Immature natural killer cell (primary cell): ENCODE measurements at regions not wholly inside any gene's neighbourhood (a gene's known extent, or its start where the extent isn't known, plus 50 kb on each side); places are given as distances from the start of the nearest gene placed in this dataset.
"Not testable (repeated sequence)": the region's sequence is repeated elsewhere in the genome, so short reads cannot be mapped to it uniquely, and the experiment has no call there.

Source experiments
- DNase-seq, 3 donors: peaks; one replicate each; pipeline ENCODE4 v3.0.0; 2022; ENCODE audit warnings: mixed read lengths in 1 of 3
- H3K27ac Mint-ChIP-seq, 6 donors: one replicate each; pipeline ENCODE4 v1.8.0; 2020; ENCODE audit warnings: mixed read lengths in 6 of 6, mild to moderate bottlenecking in 5 of 6, inconsistent platforms in 4 of 6, moderate library complexity in 3 of 6
- H3K27me3 Mint-ChIP-seq, 3 donors: one replicate each; pipeline ENCODE4 v1.8.0; 2020 to 2021; ENCODE audit warnings: low read depth in 3 of 3, mild to moderate bottlenecking in 3 of 3, mixed read lengths in 3 of 3, moderate library complexity in 3 of 3, inconsistent platforms in 1 of 3
- H3K36me3 Mint-ChIP-seq, 3 donors: one replicate each; pipeline ENCODE4 v1.8.0; 2020; ENCODE audit warnings: mixed read lengths in 3 of 3, inconsistent platforms in 2 of 3, mild to moderate bottlenecking in 2 of 3
- H3K4me1 Mint-ChIP-seq, 2 donors: one replicate each; pipeline ENCODE4 v1.8.0; 2020; ENCODE audit warnings: inconsistent platforms in 2 of 2, mild to moderate bottlenecking in 2 of 2, mixed read lengths in 2 of 2, moderate library complexity in 1 of 2
- H3K4me3 Mint-ChIP-seq, 5 donors: one replicate each; pipeline ENCODE4 v1.8.0; 2020; ENCODE audit warnings: mild to moderate bottlenecking in 5 of 5, mixed read lengths in 5 of 5, inconsistent platforms in 3 of 5, moderate library complexity in 3 of 5
- H3K9me3 Mint-ChIP-seq, 6 donors: one replicate each; pipeline ENCODE4 v1.8.0; 2020; ENCODE audit warnings: mild to moderate bottlenecking in 6 of 6, mixed read lengths in 6 of 6, inconsistent platforms in 4 of 6, moderate library complexity in 3 of 6

DNA sequence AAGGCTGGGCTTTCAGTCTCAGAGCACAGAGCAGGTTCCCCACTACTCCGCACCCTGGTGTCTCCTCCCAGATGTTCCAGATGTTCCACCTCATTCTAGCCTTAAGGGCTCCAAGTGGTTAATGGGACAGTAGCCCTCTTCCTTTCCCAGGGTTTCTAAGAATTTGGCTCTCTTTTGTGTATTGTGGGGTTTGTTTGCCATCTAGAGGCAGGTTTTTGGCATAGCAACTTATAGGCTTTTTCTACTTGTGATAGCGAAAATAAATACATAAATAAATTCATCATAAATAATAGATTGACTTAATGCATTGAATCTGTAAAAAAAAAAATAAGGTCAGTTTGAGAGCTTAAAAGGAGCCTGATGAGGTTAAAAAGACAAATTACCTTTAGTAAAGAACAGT lies 86.1 kb upstream of the XKR3 start:
- not testable (repeated sequence) for H3K9me3 Mint-ChIP-seq, H3K36me3 Mint-ChIP-seq, H3K4me1 Mint-ChIP-seq, H3K4me3 Mint-ChIP-seq, H3K27ac Mint-ChIP-seq, DNase-seq
- peaks cover 0 to 13% (median 4%) of the 10 kb centered on the region in 3 donors for H3K27me3 Mint-ChIP-seq

DNA sequence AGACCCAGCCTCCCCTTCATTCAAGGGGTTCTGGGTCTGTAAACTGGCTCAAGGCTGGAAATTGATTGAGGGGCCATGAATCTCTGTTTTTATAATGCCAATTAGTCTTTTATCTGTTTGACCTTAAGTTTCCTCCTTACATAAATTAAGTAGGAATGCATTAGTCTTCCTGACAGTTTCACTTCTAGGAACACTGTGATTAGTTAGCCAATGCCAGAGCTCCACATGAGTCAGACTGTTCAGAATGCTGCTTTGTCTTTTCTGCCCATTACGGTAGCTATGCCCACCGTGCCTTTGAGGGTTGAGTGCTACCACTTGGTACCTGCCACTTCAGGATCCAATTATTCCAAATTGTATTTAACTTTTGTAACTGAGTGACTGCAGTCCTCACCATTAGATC lies 76.8 kb upstream of the XKR3 start:
- H3K4me3 Mint-ChIP-seq, H3K9me3 Mint-ChIP-seq, H3K27ac Mint-ChIP-seq, H3K4me1 Mint-ChIP-seq, H3K27me3 Mint-ChIP-seq, H3K36me3 Mint-ChIP-seq, DNase-seq: not testable (repeated sequence)

DNA sequence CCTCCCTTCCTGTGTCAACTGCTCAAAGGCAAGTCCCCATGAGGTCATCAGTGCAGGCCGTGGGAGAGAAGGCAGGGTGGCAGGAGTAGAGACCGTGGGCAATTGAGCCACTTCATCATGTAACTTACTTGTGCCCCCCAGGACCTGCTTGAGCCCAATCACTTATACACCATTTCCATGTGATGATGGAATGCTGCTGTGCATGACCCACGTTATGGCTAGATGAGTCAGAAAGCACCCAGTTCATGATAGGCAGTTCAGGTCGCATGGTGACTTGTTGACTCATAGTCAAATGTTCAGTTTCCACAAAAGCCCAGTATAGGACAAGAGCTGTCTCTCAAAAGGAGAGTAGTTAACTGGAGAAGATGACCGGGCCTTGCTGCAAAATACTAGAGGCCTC lies 76.4 kb upstream of the XKR3 start:
- not testable (repeated sequence) for H3K27me3 Mint-ChIP-seq, H3K27ac Mint-ChIP-seq, H3K4me1 Mint-ChIP-seq, DNase-seq, H3K4me3 Mint-ChIP-seq, H3K9me3 Mint-ChIP-seq, H3K36me3 Mint-ChIP-seq

DNA sequence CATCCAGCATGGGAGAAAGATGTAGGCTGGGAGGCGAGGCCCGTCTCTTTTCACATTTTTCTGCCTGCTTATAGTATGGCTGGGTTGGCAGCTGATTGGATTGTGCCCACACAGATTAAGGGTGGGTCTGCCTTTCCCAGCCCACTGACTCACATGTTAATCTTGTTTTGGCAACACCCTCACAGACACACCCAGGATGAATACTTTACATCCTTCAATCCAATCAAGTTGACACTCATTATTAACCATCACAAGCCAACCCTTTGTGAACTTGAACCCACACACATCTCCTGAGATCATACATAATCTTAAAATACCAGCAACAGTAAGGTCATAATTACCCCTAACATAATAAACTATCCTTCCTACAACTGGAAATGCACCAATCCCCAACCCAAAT lies 74.1 kb upstream of the XKR3 start:
- H3K27me3 Mint-ChIP-seq, H3K4me3 Mint-ChIP-seq, H3K9me3 Mint-ChIP-seq, H3K36me3 Mint-ChIP-seq, H3K4me1 Mint-ChIP-seq, H3K27ac Mint-ChIP-seq, DNase-seq: not testable (repeated sequence)

DNA sequence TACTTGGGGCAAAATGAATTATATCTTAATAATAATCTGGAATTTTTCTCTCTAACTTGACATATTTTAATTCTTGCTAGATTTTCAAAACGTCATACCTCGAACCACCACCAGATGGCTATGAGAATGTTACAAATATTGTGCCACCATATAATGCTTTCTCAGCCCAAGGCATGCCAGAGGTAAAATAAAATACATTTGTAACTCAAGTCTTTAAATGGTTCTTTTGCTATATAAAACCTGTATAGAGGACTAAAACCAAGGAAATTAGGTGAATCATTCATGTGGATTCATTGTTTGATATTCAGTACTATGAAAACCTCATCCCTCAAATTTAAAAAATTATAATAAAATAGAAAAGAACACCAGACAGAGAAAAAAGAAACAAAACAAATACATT lies 72.2 kb upstream of the XKR3 start:
- not testable (repeated sequence) for H3K9me3 Mint-ChIP-seq, H3K27ac Mint-ChIP-seq, H3K4me3 Mint-ChIP-seq, DNase-seq, H3K4me1 Mint-ChIP-seq, H3K27me3 Mint-ChIP-seq, H3K36me3 Mint-ChIP-seq

DNA sequence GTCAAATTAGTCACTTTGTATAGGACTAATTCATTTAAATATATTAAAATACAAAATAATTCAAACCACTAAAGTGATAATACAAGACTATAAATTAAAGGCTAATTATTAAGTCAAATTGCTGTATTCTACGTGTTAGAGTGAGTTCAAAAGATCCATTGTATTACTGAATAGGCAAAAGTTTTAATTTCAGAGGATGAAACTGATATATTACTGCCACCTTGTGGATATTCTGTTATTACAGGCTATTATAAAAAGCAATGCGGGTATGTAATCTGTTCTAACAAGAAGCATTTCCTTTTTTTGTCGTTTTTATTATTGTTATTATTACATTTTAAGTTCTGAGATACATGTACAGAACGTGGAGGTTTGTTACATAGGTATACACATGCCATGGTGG lies 66.7 kb upstream of the XKR3 start:
- DNase-seq = peak in 1 of 3 donors; percentile 8
- not testable (repeated sequence) for H3K27ac Mint-ChIP-seq, H3K27me3 Mint-ChIP-seq, H3K4me1 Mint-ChIP-seq, H3K9me3 Mint-ChIP-seq, H3K36me3 Mint-ChIP-seq, H3K4me3 Mint-ChIP-seq

DNA sequence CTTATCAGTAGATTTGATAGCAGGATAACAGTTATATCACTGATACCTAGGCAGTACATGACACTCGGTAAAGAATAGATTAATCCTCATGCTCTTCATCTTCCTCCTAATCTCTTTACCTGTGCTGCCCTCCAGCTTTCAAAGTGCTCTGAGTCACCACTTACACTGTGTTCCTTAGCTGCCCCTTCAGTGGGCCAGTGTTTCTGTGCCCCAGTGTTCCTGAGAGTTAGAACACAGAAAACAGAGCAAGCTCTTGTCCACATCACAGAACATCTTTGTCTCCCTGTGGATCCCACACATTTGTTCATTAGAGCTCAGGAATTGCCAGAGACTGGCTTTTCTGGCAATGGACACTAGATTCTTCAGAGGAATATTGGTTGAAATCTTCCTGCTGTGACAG lies 51.1 kb upstream of the XKR3 start:
- not testable (repeated sequence) for H3K36me3 Mint-ChIP-seq, H3K27ac Mint-ChIP-seq, H3K4me3 Mint-ChIP-seq, H3K27me3 Mint-ChIP-seq, DNase-seq, H3K9me3 Mint-ChIP-seq, H3K4me1 Mint-ChIP-seq
